Liver (tissue), 8 donors: ENCODE measurements at regions not wholly inside any gene's neighbourhood (a gene's known extent, or its start where the extent isn't known, plus 50 kb on each side); places are given as distances from the start of the nearest gene placed in this dataset.
"Not testable (repeated sequence)": the region's sequence is repeated elsewhere in the genome, so short reads cannot be mapped to it uniquely, and the experiment has no call there.

Experiments
- DNase-seq: peaks from one replicate; pipeline ENCODE4 v3.0.0-alpha.2; 2017; ENCODE audit warnings: low spot score
- H3K27ac ChIP-seq, 2 donors: one replicate each; pipeline ENCODE4 v1.7.0; 2013; ENCODE audit warnings: inconsistent platforms in 2 of 2, low read length in 2 of 2, control low read depth in 1 of 2, low read depth in 1 of 2, mild to moderate bottlenecking in 1 of 2
- H3K27me3 ChIP-seq, 4 donors: one replicate each; pipeline versions ENCODE4 v1.6.1 to v1.7.0; 2013; ENCODE audit warnings: low read length in 3 of 4, inconsistent platforms in 1 of 4, mild to moderate bottlenecking in 1 of 4, moderate library complexity in 1 of 4; ENCODE audit not compliant: control insufficient read depth in 4 of 4, insufficient read depth in 4 of 4
- H3K36me3 ChIP-seq, 4 donors: one replicate each; pipeline versions ENCODE4 v1.6.1 to v1.7.0; 2013; ENCODE audit warnings: low read length in 3 of 4, mild to moderate bottlenecking in 3 of 4, low read depth in 1 of 4, moderate library complexity in 1 of 4; ENCODE audit not compliant: control insufficient read depth in 4 of 4, insufficient read depth in 3 of 4
- H3K4me1 ChIP-seq, 4 donors: one replicate each; pipeline versions ENCODE4 v1.6.1 to v1.7.0; 2013; ENCODE audit warnings: low read length in 3 of 4, mild to moderate bottlenecking in 3 of 4, moderate library complexity in 1 of 4; ENCODE audit not compliant: control insufficient read depth in 4 of 4, insufficient read depth in 4 of 4
- H3K4me3 ChIP-seq, 3 donors: one replicate each; pipeline versions ENCODE4 v1.6.1 to v1.7.0; 2013; ENCODE audit warnings: low read length in 3 of 3, control low read depth in 1 of 3, low read depth in 1 of 3, mild to moderate bottlenecking in 1 of 3
- H3K9ac ChIP-seq, 2 donors: one replicate each; pipeline ENCODE4 v1.7.0; 2013; ENCODE audit warnings: low read length in 2 of 2, mild to moderate bottlenecking in 2 of 2, moderate library complexity in 2 of 2, control low read depth in 1 of 2, low read depth in 1 of 2
- H3K9me3 ChIP-seq, 4 donors: one replicate each; pipeline versions ENCODE4 v1.6.1 to v1.7.0; 2013; ENCODE audit warnings: low read length in 3 of 4; ENCODE audit not compliant: control insufficient read depth in 4 of 4
- FOXA1 ChIP-seq: IDR thresholded peaks from 2 replicates; pipeline ENCODE4 v1.6.1; 2016; ENCODE audit warnings: antibody characterized with exemption
- HNF4A ChIP-seq, 2 donors: conservative IDR thresholded peaks; 2 replicates each; pipeline ENCODE4 v1.6.1; 2016; ENCODE audit warnings: antibody characterized with exemption in 2 of 2, mild to moderate bottlenecking in 2 of 2
- JUND ChIP-seq, 2 donors: IDR thresholded peaks; 2 replicates each; pipeline ENCODE4 v1.6.1; 2016; ENCODE audit warnings: antibody characterized with exemption in 2 of 2
- SP1 ChIP-seq: IDR thresholded peaks from 2 replicates; pipeline ENCODE4 v1.6.1; 2018; ENCODE audit warnings: antibody characterized with exemption, mild to moderate bottlenecking
- TAF1 ChIP-seq: conservative IDR thresholded peaks from 2 replicates; pipeline ENCODE4 v1.6.1; 2016; ENCODE audit warnings: antibody characterized with exemption, mild to moderate bottlenecking
- YY1 ChIP-seq: IDR thresholded peaks from 2 replicates; pipeline ENCODE4 v1.6.1; 2016; ENCODE audit warnings: antibody characterized with exemption, mild to moderate bottlenecking
- WGBS: extraction: QIAGEN DNeasy Blood & Tissue Kit; methylation state at CpG from one replicate; pipeline ENCODE4 v1.1.7; 2013; 5-methylcytosine and 5-hydroxymethylcytosine counted together
- TF ChIP-seq, protein P1 (sequence below): IDR thresholded peaks from 2 replicates; pipeline ENCODE4 v1.6.1; 2016; ENCODE audit warnings: antibody characterized with exemption
- TF ChIP-seq, protein P2 (sequence below): IDR thresholded peaks from 2 replicates; pipeline ENCODE4 v1.6.1; 2016; ENCODE audit warnings: antibody characterized with exemption, mild to moderate bottlenecking
- TF ChIP-seq, protein P3 (sequence below): IDR thresholded peaks from 2 replicates; pipeline ENCODE4 v1.6.1; 2016; ENCODE audit warnings: antibody characterized with exemption
- TF ChIP-seq, protein P4 (sequence below): IDR thresholded peaks from 2 replicates; pipeline ENCODE4 v1.6.1; 2016; ENCODE audit warnings: antibody characterized with exemption
- TF ChIP-seq, protein P5 (sequence below): fragments of 150-350 bp; IDR thresholded peaks from 2 replicates; pipeline ENCODE4 v1.5.1; 2017; ENCODE audit warnings: improper control_type of control experiment, low read depth, low read length; ENCODE audit not compliant: missing input control
- donor health status: healthy.
- donor health status: healthy.
- donor health status: healthy.
- donor health status: healthy.
- donor health status: healthy.

DNA sequence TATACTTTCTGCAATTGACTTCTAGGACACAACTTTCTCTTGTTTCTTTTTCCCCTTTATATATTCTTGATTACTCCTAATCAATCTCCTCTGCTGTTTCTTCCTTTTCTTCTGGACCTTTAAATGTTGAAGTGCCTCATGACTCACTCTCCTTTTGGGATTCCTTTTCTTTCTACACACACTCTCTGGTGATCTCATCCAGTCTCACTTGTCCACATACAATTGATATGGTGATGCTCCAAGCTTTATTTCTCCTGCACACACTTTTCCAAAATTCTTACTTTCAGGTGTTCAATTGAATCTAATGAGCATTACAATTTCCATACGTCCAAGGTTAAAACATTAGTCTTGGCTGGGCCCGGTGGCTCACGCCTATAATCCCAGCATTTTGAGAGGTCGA is 794.8 kb upstream of the EPHA5 start:
- H3K27me3 ChIP-seq, result no peaks in the 10 kb centered on the region
- TF ChIP-seq YY1 (no peak), JUND (IDR thresholded peaks at IDR 0.05) (no peak), SP1 (no peak)
- TF ChIP-seq, protein P1, sequence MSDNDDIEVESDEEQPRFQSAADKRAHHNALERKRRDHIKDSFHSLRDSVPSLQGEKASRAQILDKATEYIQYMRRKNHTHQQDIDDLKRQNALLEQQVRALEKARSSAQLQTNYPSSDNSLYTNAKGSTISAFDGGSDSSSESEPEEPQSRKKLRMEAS, result no peak
- TF ChIP-seq, protein P2, sequence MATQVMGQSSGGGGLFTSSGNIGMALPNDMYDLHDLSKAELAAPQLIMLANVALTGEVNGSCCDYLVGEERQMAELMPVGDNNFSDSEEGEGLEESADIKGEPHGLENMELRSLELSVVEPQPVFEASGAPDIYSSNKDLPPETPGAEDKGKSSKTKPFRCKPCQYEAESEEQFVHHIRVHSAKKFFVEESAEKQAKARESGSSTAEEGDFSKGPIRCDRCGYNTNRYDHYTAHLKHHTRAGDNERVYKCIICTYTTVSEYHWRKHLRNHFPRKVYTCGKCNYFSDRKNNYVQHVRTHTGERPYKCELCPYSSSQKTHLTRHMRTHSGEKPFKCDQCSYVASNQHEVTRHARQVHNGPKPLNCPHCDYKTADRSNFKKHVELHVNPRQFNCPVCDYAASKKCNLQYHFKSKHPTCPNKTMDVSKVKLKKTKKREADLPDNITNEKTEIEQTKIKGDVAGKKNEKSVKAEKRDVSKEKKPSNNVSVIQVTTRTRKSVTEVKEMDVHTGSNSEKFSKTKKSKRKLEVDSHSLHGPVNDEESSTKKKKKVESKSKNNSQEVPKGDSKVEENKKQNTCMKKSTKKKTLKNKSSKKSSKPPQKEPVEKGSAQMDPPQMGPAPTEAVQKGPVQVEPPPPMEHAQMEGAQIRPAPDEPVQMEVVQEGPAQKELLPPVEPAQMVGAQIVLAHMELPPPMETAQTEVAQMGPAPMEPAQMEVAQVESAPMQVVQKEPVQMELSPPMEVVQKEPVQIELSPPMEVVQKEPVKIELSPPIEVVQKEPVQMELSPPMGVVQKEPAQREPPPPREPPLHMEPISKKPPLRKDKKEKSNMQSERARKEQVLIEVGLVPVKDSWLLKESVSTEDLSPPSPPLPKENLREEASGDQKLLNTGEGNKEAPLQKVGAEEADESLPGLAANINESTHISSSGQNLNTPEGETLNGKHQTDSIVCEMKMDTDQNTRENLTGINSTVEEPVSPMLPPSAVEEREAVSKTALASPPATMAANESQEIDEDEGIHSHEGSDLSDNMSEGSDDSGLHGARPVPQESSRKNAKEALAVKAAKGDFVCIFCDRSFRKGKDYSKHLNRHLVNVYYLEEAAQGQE, result no peak
- TF ChIP-seq, protein P3, sequence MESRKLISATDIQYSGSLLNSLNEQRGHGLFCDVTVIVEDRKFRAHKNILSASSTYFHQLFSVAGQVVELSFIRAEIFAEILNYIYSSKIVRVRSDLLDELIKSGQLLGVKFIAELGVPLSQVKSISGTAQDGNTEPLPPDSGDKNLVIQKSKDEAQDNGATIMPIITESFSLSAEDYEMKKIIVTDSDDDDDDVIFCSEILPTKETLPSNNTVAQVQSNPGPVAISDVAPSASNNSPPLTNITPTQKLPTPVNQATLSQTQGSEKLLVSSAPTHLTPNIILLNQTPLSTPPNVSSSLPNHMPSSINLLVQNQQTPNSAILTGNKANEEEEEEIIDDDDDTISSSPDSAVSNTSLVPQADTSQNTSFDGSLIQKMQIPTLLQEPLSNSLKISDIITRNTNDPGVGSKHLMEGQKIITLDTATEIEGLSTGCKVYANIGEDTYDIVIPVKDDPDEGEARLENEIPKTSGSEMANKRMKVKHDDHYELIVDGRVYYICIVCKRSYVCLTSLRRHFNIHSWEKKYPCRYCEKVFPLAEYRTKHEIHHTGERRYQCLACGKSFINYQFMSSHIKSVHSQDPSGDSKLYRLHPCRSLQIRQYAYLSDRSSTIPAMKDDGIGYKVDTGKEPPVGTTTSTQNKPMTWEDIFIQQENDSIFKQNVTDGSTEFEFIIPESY, result no peak
- WGBS, result 74% methylated on average over 4 of the region's 4 CpGs

DNA sequence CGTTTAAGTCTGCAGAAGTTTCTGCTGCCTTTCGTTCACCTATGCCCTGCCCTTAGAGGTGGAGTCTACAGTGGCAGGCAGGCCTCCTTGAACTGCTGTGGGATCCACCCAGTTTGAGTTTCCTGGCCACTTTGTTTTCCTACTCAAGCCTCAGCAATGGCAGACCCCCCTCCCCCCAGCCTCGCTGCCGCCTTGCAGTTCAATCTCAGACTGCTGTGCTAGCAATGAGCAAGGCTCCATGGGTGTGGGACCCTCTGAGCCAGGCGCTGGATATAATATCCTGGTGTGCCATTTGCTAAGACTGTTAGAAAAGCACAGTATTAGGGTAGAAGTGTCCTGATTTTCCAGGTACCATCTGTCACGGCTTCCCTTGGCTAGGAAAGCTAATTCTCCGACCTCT is 792.6 kb upstream of the EPHA5 start:
- 73% methylated on average over 7 of the region's 7 CpGs for WGBS
- H3K36me3 ChIP-seq, H3K9ac ChIP-seq, H3K27ac ChIP-seq, DNase-seq, H3K27me3 ChIP-seq, H3K4me1 ChIP-seq, H3K9me3 ChIP-seq, H3K4me3 ChIP-seq: not testable (repeated sequence)

More for the DNA sequence above, 794.8 kb upstream of the EPHA5 start:
- Histone ChIP-seq H3K4me3 (no peak overlapping the region), H3K27ac (no peak overlapping the region), H3K9ac (no peak overlapping the region), H3K9me3 (peaks cover 0 to 2% (median 0%) of the 10 kb centered on the region in 4 donors), H3K4me1 (no peaks in the 10 kb centered on the region), H3K36me3 (no peaks in the 10 kb centered on the region)
- DNase-seq, result no peak

DNA sequence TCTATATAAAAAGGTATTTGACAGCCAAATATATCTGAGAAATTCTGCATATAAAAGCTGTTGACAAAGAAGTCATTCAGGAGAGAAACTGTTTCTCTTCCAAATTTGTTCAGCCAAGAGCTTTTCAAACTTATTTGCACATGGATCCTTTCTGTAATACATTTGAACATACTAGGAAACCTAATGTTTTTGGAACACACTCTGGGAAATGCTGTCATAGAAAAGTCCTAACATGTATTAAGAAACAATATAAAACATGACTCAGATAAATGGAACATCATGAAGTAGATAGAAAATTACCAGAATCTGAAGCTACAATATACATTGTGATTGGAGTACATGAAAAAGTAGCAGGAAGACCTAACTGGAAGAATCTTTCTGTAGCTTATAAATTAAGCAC is 781.5 kb upstream of the EPHA5 start:
- H3K27ac ChIP-seq, result no peak overlapping the region
- no peak overlapping the region for H3K9ac ChIP-seq
- no peaks in the 10 kb centered on the region for H3K27me3 ChIP-seq
- TF ChIP-seq, protein P4, sequence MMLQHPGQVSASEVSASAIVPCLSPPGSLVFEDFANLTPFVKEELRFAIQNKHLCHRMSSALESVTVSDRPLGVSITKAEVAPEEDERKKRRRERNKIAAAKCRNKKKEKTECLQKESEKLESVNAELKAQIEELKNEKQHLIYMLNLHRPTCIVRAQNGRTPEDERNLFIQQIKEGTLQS, result no peak
- TF ChIP-seq HNF4A (conservative IDR thresholded peaks at IDR 0.05) (no peak), FOXA1 (no peak), SP1 (no peak), TAF1 (no peak)
- TF ChIP-seq, protein P5, sequence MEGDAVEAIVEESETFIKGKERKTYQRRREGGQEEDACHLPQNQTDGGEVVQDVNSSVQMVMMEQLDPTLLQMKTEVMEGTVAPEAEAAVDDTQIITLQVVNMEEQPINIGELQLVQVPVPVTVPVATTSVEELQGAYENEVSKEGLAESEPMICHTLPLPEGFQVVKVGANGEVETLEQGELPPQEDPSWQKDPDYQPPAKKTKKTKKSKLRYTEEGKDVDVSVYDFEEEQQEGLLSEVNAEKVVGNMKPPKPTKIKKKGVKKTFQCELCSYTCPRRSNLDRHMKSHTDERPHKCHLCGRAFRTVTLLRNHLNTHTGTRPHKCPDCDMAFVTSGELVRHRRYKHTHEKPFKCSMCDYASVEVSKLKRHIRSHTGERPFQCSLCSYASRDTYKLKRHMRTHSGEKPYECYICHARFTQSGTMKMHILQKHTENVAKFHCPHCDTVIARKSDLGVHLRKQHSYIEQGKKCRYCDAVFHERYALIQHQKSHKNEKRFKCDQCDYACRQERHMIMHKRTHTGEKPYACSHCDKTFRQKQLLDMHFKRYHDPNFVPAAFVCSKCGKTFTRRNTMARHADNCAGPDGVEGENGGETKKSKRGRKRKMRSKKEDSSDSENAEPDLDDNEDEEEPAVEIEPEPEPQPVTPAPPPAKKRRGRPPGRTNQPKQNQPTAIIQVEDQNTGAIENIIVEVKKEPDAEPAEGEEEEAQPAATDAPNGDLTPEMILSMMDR, result no peak
- DNase-seq, result no peak
- no peaks in the 10 kb centered on the region for H3K9me3 ChIP-seq
- H3K4me1 ChIP-seq, result no peaks in the 10 kb centered on the region
- H3K36me3 ChIP-seq, result no peaks in the 10 kb centered on the region
- no peak overlapping the region for H3K4me3 ChIP-seq
